GM18508 (cell line): ENCODE measurements at regions not wholly inside any gene's neighbourhood (a gene's known extent, or its start where the extent isn't known, plus 50 kb on each side); places are given as distances from the start of the nearest gene placed in this dataset.
A peak's percentile ranks its signal among the peaks of the same experiment; 100 is the strongest.

Source experiments
- ATAC-seq: cut with Tn5 transposase; IDR thresholded peaks from one replicate; pipeline ENCODE4 v1.9.1; 2021; ENCODE audit warnings: moderate number of reproducible peaks; ENCODE audit not compliant: insufficient read depth, unreplicated experiment

DNA sequence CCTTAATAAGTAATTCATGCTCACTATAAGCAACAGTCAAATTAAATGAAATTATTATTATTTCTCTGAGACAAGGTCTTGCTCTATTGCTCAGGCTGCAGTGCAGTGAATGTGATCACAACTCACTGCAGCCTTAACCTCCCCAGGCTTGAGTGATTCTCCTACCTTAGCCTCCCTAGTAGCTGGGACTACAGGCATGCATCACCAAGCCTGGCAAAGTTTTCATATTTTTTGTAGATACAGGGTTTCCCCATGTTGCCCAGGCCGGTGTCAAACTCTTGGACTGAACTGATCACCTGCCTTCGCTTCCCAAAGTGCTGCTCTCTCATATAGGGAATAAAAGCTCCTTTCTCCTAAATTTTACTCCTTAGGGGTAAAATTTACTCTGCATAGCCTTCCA is 74.9 kb upstream of the GAREM1 start:
- ATAC-seq, result no peak

- ATAC-seq, result no peak
Observed at GRCh38 chr18:32544088-32544487, 73.4 kb upstream of the GAREM1 start.

DNA sequence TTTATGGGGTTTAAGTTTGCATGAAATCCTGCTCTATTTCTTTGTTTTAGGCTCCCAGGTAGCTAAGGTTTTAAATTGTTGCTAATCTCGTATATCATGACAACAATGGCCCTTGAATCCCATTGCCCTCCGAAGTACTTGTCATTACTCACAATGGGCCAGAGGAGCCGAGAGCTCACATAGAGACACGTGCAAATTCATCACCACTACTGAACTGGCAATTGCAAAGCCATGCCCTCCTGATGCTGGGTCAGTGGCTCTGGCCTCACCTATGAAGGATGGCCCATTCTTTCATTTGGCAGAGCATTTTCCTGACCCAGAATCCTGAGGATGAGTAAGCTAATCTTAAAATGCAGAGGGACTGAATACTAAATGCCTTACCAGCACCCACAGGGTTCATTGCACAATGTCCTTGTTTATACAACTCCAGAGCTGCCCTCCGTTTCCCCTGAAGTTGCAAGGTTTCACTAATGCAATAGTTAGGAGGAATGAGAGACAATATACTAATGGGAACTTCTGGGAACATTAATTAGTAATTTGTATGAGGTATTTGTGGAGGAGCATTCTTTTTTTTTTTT is 71.6 kb upstream of the GAREM1 start:
- no peak for ATAC-seq

GRCh38 chr18:32530947-32531651 is 60.4 kb upstream of the GAREM1 start:
- peak; percentile 91 for ATAC-seq

GRCh38 chr18:32529722-32530420 is 59.2 kb upstream of the GAREM1 start:
- ATAC-seq, result no peak

DNA sequence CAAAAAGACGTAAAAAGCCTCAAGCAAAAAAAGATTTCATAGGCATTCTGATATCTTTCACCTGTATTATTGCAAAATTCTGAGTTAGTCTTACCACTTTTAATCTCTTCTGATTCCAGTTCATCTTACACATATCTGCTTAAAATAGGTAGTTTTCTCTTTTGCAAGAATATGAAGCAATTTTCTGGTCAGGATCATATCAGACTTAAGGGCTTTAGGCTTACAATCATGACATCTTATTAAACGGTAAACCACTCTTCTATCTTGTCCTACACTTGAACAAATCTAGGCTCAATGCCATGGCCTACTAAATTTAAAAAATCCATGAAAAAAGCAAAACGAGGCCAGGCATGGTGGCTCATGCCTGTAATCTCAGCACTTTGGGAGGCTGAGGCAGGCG is 50.1 kb upstream of the GAREM1 start:
- no peak for ATAC-seq
